ENCODE measurements at regions not wholly inside any gene's neighbourhood (a gene's known extent, or its start where the extent isn't known, plus 50 kb on each side); places are given as distances from the start of the nearest gene placed in this dataset.

DNA sequence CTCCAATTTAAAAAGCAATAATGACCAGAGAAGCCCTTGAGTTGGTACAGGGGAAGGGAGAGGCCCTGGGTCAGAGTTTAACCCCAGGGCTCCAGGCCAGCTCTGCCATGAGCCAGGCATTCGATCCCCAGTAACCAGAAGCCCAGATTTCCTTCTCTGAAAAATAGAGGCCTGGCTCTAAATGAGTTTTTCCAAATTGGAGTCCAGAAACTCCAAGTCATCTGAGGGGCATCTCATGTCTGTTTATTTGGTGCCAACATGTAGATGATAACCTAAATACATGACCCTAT lies 381.9 kb downstream of the CTTN start:
- H3K4me1 Mint-ChIP-seq: no peaks in the 10 kb centered on the region
- peaks cover 1% of the 10 kb centered on the region; the same call in 1 of the 2 replicates for H3K27me3 Mint-ChIP-seq (ENCODE audit: low read depth)
- no peaks in the 10 kb centered on the region for H3K79me2 ChIP-seq (ENCODE audit: insufficient read depth, low read length)

More for the DNA sequence above, 381.9 kb downstream of the CTTN start:
- no CpG with 5 or more reads among the region's 1 CpG for WGBS (ENCODE audit: extremely low coverage, insufficient read length, low lambda C conversion rate)
- H2AK5ac ChIP-seq (ENCODE audit: insufficient read length, low read length): no peak overlapping the region
- no peak overlapping the region for H3K56ac ChIP-seq (ENCODE audit: insufficient read length, low read depth, low read length)
- no peak overlapping the region for H3K27ac ChIP-seq (ENCODE audit: insufficient read length, low read depth, low read length)
- no peak overlapping the region for H3K9ac ChIP-seq (ENCODE audit: extremely low read depth, insufficient read length, low read length)
- no peak overlapping the region for H3K4me2 ChIP-seq (ENCODE audit: insufficient read depth, insufficient read length, low read length)
- Mint-ChIP-seq H3K4me3 (no peak overlapping the region), H3K9me3 (no peaks in the 10 kb centered on the region; a peak in 1 of 5 replicates), H3K36me3 (ENCODE audit: insufficient read depth in 1 of 3, low read depth in 3 of 3) (no peaks in the 10 kb centered on the region; a peak in 2 of 7 replicates), H3K27ac (no peak overlapping the region)
- H3K79me1 ChIP-seq (ENCODE audit: insufficient read depth, low read depth, low read length, poor library complexity, severe bottlenecking): no peaks in the 10 kb centered on the region
- H4K8ac ChIP-seq (replicated peaks; ENCODE audit: insufficient read length, low read depth, low read length): no peak overlapping the region
- H2BK12ac ChIP-seq (ENCODE audit: insufficient read length, low read depth, low read length): no peak overlapping the region
- no peak overlapping the region for H2AFZ ChIP-seq (ENCODE audit: low read length)
- no peak overlapping the region for H3K18ac ChIP-seq (ENCODE audit: insufficient read length, low read depth, low read length)
- H3K4me1 ChIP-seq (ENCODE audit: insufficient read depth, low read length): no peaks in the 10 kb centered on the region
- no peak overlapping the region for H2BK20ac ChIP-seq (ENCODE audit: low read depth, low read length, poor library complexity, severe bottlenecking)
- no peak overlapping the region for H4K5ac ChIP-seq (ENCODE audit: insufficient read length, low read depth, low read length)
- no peak overlapping the region for H4K91ac ChIP-seq (ENCODE audit: insufficient read length, low read depth, low read length)
- H3T11ph ChIP-seq (ENCODE audit: low read length): no peak overlapping the region
- H3K23me2 ChIP-seq (ENCODE audit: insufficient read length, low read depth, low read length, poor library complexity, severe bottlenecking): no peaks in the 10 kb centered on the region
- H3K23ac ChIP-seq (ENCODE audit: insufficient read length, low read depth, low read length): no peak overlapping the region
- no peak overlapping the region for H2BK5ac ChIP-seq (ENCODE audit: insufficient read length, low read length)
- H3K9me3 ChIP-seq (ENCODE audit: control insufficient read depth, low read depth, low read length): no peaks in the 10 kb centered on the region
- no peak overlapping the region for H3K14ac ChIP-seq (ENCODE audit: insufficient read depth, low read length)
- H2BK120ac ChIP-seq (ENCODE audit: low read depth, low read length, poor library complexity, severe bottlenecking): no peak overlapping the region
- H3K4ac ChIP-seq (ENCODE audit: low read depth, low read length): no peak overlapping the region
- TF ChIP-seq, protein P1, sequence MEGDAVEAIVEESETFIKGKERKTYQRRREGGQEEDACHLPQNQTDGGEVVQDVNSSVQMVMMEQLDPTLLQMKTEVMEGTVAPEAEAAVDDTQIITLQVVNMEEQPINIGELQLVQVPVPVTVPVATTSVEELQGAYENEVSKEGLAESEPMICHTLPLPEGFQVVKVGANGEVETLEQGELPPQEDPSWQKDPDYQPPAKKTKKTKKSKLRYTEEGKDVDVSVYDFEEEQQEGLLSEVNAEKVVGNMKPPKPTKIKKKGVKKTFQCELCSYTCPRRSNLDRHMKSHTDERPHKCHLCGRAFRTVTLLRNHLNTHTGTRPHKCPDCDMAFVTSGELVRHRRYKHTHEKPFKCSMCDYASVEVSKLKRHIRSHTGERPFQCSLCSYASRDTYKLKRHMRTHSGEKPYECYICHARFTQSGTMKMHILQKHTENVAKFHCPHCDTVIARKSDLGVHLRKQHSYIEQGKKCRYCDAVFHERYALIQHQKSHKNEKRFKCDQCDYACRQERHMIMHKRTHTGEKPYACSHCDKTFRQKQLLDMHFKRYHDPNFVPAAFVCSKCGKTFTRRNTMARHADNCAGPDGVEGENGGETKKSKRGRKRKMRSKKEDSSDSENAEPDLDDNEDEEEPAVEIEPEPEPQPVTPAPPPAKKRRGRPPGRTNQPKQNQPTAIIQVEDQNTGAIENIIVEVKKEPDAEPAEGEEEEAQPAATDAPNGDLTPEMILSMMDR (conservative IDR thresholded peaks at IDR 0.05): no peak
- H2BK15ac ChIP-seq (ENCODE audit: low read depth, low read length): no peak overlapping the region
- no peaks in the 10 kb centered on the region for H3K27me3 ChIP-seq (ENCODE audit: insufficient read depth, low read length)
- no peak for DNase-seq
- H4K20me1 ChIP-seq (ENCODE audit: control insufficient read depth, insufficient read depth, insufficient read length): no peaks in the 10 kb centered on the region
